ENCODE measurements at regions not wholly inside any gene's neighbourhood (a gene's known extent, or its start where the extent isn't known, plus 50 kb on each side); places are given as distances from the start of the nearest gene placed in this dataset.
"Not testable (repeated sequence)": the region's sequence is repeated elsewhere in the genome, so short reads cannot be mapped to it uniquely, and the experiment has no call there.

- no peak overlapping the region for H3K4me3 ChIP-seq (ENCODE audit: low read depth, low read length)
- no peak for TF ChIP-seq CTCF (IDR thresholded peaks at IDR 0.05; ENCODE audit: low read depth, low read length)
Observed at GRCh38 chr1:199242601-199243000, 603.8 kb downstream of the PTPRC start.

GRCh38 chr1:199243423-199244061 lies 604.7 kb downstream of the PTPRC start:
- TF ChIP-seq CTCF (IDR thresholded peaks at IDR 0.05; ENCODE audit: low read depth, low read length): peak; percentile 65
- no peak overlapping the region for H3K4me3 ChIP-seq (ENCODE audit: low read depth, low read length)

GRCh38 chr1:199245946-199246345 lies 607.1 kb downstream of the PTPRC start:
- TF ChIP-seq CTCF (IDR thresholded peaks at IDR 0.05; ENCODE audit: low read depth, low read length): no peak
- H3K4me3 ChIP-seq (ENCODE audit: low read depth, low read length): no peak overlapping the region

GRCh38 chr1:199246716-199247115 lies 607.9 kb downstream of the PTPRC start:
- no peak overlapping the region for H3K4me3 ChIP-seq (ENCODE audit: low read depth, low read length)
- no peak for TF ChIP-seq CTCF (IDR thresholded peaks at IDR 0.05; ENCODE audit: low read depth, low read length)

- no peak for TF ChIP-seq CTCF (IDR thresholded peaks at IDR 0.05; ENCODE audit: low read depth, low read length)
- H3K4me3 ChIP-seq (ENCODE audit: low read depth, low read length): no peak overlapping the region
Observed at GRCh38 chr1:199247891-199248290, 609.1 kb downstream of the PTPRC start.

- H3K4me3 ChIP-seq (ENCODE audit: low read depth, low read length): not testable (repeated sequence)
Observed at GRCh38 chr1:199254040-199254439, 615.2 kb downstream of the PTPRC start.

GRCh38 chr1:199261328-199261727 lies 622.5 kb downstream of the PTPRC start:
- no peak for TF ChIP-seq CTCF (IDR thresholded peaks at IDR 0.05; ENCODE audit: low read depth, low read length)
- H3K4me3 ChIP-seq (ENCODE audit: low read depth, low read length): no peak overlapping the region

- TF ChIP-seq CTCF (IDR thresholded peaks at IDR 0.05; ENCODE audit: low read depth, low read length): no peak
- no peak overlapping the region for H3K4me3 ChIP-seq (ENCODE audit: low read depth, low read length)
Observed at GRCh38 chr1:199264283-199264682, 625.4 kb downstream of the PTPRC start.
